Skeletal muscle satellite cell (primary cell): ENCODE measurements at regions not wholly inside any gene's neighbourhood (a gene's known extent, or its start where the extent isn't known, plus 50 kb on each side); places are given as distances from the start of the nearest gene placed in this dataset.
"Not testable (repeated sequence)": the region's sequence is repeated elsewhere in the genome, so short reads cannot be mapped to it uniquely, and the experiment has no call there.

Experiments used
- H3K27me3 ChIP-seq: 2 replicates; pipeline ENCODE4 v1.7.0; 2013; ENCODE audit warnings: low read length; ENCODE audit not compliant: control insufficient read depth, insufficient read depth
- H3K36me3 ChIP-seq: 2 replicates; pipeline ENCODE4 v1.7.0; 2013; ENCODE audit warnings: mild to moderate bottlenecking, control low read depth, low read length; ENCODE audit not compliant: insufficient read depth
- H3K4me1 ChIP-seq: 2 replicates; pipeline ENCODE4 v1.7.0; 2013; ENCODE audit warnings: low read length; ENCODE audit not compliant: control insufficient read depth, insufficient read depth
- H3K4me2 ChIP-seq: 2 replicates; pipeline ENCODE4 v1.7.0; 2013; ENCODE audit warnings: mild to moderate bottlenecking, low read length
- H3K4me3 ChIP-seq: 2 replicates; pipeline ENCODE4 v1.7.0; 2013; ENCODE audit warnings: low read length
- H3K9ac ChIP-seq: 2 replicates; pipeline ENCODE4 v1.7.0; 2013; ENCODE audit warnings: mild to moderate bottlenecking, low read depth, low read length, moderate library complexity
- H3K9me3 ChIP-seq: replicated peaks from 2 replicates; pipeline ENCODE4 v1.7.0; 2013; ENCODE audit warnings: mild to moderate bottlenecking, control low read depth, low read length

DNA sequence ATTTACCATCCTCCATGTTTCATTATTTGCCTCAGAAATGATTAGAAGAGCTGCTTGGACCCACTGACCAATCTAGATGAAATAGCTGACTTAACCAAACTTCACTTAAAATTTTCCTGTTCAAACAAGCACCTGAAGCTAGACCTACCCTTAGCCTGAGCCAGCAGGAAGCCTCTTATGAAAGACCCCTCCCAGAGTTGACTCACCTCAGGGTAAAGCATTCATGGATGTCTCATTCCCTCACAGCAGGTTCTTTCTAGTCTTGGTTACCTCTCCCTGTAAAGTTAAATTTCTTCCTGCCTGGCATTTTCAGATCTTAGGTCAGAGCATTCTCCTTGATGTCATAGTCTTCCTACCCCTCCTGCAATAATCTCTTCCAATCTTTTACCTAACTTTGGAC, 1209.8 kb downstream of the FLRT2 start:
- H3K36me3 ChIP-seq = no peaks in the 10 kb centered on the region
- no peak overlapping the region for H3K9ac ChIP-seq
- no peaks in the 10 kb centered on the region for H3K27me3 ChIP-seq
- H3K9me3 ChIP-seq = no peaks in the 10 kb centered on the region
- H3K4me1 ChIP-seq = no peaks in the 10 kb centered on the region
- no peak overlapping the region for H3K4me3 ChIP-seq
- H3K4me2 ChIP-seq = no peak overlapping the region

DNA sequence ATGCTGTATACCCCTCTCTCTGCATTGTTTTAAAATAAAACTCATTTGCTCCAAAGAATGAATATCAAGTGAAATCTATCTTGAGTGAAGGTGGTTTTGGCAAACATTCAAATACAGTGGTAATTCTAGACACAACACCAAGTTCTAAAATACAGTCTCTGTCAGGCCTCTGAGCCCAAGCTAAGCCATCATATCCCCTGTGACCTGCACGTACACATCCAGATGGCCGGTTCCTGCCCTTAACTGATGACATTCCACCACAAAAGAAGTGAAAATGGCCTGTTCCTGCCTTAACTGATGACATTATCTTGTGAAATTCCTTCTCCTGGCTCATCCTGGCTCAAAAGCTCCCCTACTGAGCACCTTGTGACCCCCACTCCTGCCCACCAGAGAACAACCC, 1201.5 kb downstream of the FLRT2 start:
- H3K27me3 ChIP-seq, H3K9me3 ChIP-seq, H3K4me2 ChIP-seq, H3K36me3 ChIP-seq, H3K9ac ChIP-seq, H3K4me3 ChIP-seq, H3K4me1 ChIP-seq: not testable (repeated sequence)

DNA sequence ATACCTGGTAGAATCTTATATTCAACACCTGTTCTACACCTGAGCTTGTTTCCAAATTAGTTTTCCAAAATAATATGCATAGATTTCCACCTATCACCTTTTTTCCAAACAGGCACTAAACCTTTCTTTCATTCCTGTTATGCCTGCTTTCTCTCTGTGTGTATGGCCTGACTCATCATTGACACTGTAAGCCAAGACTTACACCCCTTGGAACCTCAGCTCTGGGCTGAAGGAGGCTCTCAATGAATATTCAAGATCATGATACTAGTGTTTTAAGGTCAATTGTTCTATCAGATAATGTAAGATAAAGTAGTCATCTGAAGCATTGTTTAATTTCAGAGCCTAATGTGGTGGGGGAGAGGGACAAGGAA, 1193.3 kb downstream of the FLRT2 start:
- Histone ChIP-seq H3K9ac (no peak overlapping the region), H3K36me3 (no peaks in the 10 kb centered on the region), H3K4me2 (no peak overlapping the region), H3K27me3 (no peaks in the 10 kb centered on the region), H3K9me3 (peaks cover 3% of the 10 kb centered on the region), H3K4me1 (no peaks in the 10 kb centered on the region), H3K4me3 (no peak overlapping the region)

DNA sequence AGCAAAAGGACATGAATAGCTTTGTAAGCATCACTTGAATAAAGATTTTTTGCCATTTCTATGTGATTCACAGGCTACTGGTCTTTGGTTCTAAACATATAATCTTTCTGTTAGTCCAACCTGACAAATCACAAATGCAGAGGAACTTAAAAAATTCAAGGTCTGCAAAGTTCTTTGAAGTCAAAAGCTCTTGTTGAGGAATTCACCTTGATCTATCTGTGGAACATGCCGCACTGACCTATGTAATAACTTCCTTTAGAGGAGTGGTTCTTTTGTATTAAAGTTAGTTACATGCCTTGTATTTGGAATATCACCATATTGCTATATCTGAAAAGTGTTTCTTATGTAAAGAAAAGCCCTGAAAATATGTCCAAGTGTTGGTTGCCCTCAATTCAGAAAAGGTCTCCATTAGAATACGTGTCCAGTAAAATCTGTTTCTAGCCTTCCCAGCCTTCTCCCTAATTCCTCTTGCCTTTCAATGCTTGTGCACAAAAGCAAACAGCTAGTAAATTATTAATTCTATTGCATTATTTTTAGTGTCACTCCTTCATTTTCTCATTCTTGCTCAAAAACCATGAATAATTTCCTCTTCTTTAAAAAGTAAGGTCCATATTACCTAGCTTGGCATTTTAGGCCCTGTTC, 1192.8 kb downstream of the FLRT2 start:
- Histone ChIP-seq H3K4me2 (no peak overlapping the region), H3K9ac (no peak overlapping the region), H3K9me3 (peaks cover 3% of the 10 kb centered on the region), H3K4me3 (no peak overlapping the region), H3K36me3 (no peaks in the 10 kb centered on the region), H3K27me3 (no peaks in the 10 kb centered on the region), H3K4me1 (no peaks in the 10 kb centered on the region)

DNA sequence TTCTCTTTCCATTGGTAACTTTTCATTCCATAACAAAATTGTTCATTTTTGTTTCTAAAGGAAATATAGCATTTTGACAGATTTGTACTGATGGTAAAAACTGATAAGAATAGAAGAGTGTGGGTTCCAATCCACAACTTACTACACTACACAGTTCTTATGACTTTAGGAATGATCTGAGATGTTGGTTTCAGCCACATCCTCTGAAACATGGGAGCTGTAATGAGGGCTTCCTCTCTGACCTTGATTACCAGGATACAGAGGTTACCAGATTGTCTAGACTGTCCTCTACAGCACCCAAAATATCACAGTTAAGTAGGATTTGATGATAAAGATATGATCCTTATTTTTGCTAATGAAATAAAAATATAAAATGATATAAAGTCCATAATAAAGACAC, 1184.6 kb downstream of the FLRT2 start:
- Histone ChIP-seq H3K4me1 (no peaks in the 10 kb centered on the region), H3K9me3 (peaks cover 3% of the 10 kb centered on the region), H3K36me3 (no peaks in the 10 kb centered on the region), H3K27me3 (no peaks in the 10 kb centered on the region), H3K9ac (no peak overlapping the region), H3K4me3 (no peak overlapping the region), H3K4me2 (no peak overlapping the region)

DNA sequence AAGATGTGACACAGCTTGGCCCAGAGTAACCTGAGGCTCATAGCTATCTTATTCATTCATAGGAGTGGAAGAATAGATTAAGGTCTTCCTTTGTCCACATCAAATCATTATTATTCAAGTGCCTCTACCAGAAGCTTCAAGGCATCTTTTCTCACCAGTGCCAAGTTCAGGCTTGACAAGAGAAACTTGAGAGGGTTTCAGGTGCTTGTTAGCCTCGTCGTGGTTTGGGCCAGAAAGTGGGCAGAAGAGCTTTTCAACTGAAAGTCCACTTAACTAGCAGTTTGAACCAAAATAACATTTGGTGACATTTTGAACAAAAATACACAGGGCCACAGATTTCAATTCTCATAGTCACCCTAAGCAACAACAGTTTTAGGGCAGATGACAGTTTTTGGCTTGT, 1184.2 kb downstream of the FLRT2 start:
- H3K4me3 ChIP-seq = no peak overlapping the region
- no peak overlapping the region for H3K4me2 ChIP-seq
- no peaks in the 10 kb centered on the region for H3K36me3 ChIP-seq
- peaks cover 3% of the 10 kb centered on the region for H3K9me3 ChIP-seq
- H3K9ac ChIP-seq = no peak overlapping the region
- no peaks in the 10 kb centered on the region for H3K4me1 ChIP-seq
- no peaks in the 10 kb centered on the region for H3K27me3 ChIP-seq

DNA sequence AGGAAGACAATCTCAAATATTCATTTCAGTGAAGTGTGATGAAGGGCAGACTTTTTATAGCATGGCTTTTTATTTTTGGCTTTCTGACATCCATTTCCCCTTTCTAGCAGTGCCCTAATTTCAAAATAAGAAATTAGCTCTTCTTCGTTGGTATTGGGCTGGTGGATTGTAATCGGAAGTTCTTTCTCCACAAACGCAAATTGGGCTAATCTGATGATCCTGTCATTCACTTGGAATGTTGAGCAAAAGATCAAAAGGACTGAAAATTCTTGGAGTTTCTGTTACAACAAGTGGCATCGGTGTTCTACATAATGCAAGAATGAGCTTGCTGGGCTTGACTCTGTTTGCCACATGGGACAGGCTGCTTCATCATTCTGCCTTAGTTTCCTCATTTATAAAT, 1182.8 kb downstream of the FLRT2 start:
- no peaks in the 10 kb centered on the region for H3K4me1 ChIP-seq
- H3K9me3 ChIP-seq = peaks cover 3% of the 10 kb centered on the region
- H3K36me3 ChIP-seq = no peaks in the 10 kb centered on the region
- no peak overlapping the region for H3K4me3 ChIP-seq
- no peaks in the 10 kb centered on the region for H3K27me3 ChIP-seq
- H3K9ac ChIP-seq = no peak overlapping the region
- no peak overlapping the region for H3K4me2 ChIP-seq

DNA sequence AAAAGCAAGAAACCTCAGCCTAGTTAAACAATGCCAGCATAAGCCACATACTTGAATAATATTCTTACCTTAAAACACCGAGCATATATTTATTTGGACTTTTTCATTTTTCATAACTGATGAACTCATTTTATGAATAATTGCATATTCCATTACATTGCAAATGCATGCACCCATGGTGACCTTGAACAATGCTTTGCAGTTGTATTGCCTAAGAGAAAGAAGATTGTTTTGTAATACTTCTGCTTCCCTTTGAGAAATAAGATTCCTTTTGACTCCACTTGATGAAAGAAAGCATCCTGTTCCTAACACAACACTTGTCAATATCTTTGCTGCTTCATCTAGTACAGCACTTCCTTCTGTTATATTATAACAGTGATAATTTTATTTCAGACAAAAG, 1182.2 kb downstream of the FLRT2 start:
- Histone ChIP-seq H3K36me3 (no peaks in the 10 kb centered on the region), H3K9ac (no peak overlapping the region), H3K4me3 (no peak overlapping the region), H3K9me3 (peaks cover 3% of the 10 kb centered on the region), H3K4me1 (no peaks in the 10 kb centered on the region), H3K4me2 (no peak overlapping the region), H3K27me3 (no peaks in the 10 kb centered on the region)

DNA sequence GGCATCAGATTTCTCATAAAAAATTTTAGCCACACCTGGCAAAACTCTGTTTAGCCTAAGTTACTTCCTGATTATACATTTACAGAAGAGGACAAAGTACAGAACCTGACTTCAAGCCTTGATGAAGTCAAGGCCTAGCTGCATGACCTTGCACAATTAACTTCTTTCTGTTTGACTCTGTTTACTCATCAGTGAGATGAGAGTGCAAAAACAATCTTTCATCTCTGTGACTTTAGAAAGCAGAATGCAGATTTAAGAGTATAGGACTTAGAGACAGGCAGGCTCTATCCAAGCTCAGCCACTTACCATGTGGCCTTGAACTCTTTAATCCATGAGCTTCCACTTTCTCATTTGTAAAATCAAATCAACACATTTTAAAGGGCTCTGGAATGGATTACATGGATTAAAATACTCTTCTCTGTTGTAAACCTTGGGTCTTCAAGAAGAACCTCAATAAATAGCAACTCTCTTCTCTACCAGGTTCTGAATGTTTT, 1178.9 kb downstream of the FLRT2 start:
- Histone ChIP-seq H3K27me3 (no peaks in the 10 kb centered on the region), H3K9ac (no peak overlapping the region), H3K4me3 (no peak overlapping the region), H3K9me3 (no peaks in the 10 kb centered on the region), H3K4me2 (no peak overlapping the region), H3K4me1 (no peaks in the 10 kb centered on the region), H3K36me3 (no peaks in the 10 kb centered on the region)

DNA sequence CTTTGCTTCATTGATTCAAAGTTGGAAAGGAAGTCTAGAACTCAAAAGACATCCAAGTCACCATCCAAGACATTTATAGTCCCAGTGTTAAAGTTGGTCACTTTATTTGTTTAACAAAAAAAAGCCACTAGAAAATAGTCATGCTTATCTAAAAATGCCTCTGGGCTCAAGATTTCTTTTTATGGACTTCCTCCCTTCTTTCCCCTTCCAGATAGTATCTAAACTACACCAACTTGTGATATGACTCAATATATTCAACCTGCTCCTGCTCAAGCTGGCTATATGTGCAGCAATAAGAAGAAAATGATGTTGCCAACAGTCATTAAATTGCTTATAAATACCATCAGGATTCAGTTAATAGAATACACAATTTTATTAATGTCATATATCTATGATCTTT, 1177.1 kb downstream of the FLRT2 start:
- Histone ChIP-seq H3K4me1 (no peaks in the 10 kb centered on the region), H3K9me3 (no peaks in the 10 kb centered on the region), H3K9ac (no peak overlapping the region), H3K4me2 (no peak overlapping the region), H3K27me3 (no peaks in the 10 kb centered on the region), H3K36me3 (no peaks in the 10 kb centered on the region), H3K4me3 (no peak overlapping the region)

DNA sequence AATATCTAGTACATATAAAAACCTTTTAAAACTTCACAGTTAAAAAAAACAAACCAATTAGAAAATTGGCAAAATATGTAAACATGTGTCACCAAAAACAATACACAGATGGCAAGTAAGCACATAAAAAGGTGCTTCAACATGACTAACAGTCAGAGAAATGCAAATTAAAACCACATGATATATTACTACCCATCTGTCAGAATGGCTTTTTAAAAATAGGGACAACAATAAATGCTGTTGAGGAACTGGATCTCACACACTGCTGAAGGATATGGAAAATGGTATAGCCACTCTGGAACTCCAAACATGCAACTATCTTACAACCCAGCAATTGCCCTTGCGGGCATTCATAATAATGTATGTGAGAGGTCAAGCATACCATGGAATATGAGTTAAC, 1153.6 kb downstream of the FLRT2 start:
- Histone ChIP-seq H3K4me1 (no peaks in the 10 kb centered on the region), H3K36me3 (no peaks in the 10 kb centered on the region), H3K4me2 (no peak overlapping the region), H3K27me3 (no peaks in the 10 kb centered on the region), H3K9me3 (no peaks in the 10 kb centered on the region), H3K4me3 (no peak overlapping the region), H3K9ac (no peak overlapping the region)

DNA sequence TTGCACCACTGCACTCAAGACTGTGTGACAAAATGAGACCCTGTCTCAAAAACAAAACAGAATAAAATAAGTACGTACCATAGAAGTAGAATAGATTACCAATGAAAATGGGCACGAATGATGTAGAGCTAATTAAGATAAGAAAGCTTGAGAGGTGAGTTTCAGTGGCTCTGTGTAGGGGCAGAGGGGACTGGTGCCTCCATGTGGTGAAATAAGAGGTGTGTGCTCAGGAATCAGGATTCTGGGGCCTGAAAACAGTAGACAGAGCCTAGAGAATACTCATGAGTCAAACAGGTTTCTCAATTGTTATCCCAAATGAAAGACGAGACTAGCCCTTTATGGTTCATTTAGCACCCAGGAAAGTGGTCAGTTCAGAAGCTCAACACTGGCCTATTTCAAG, 1145.1 kb downstream of the FLRT2 start:
- no peak overlapping the region for H3K4me2 ChIP-seq
- no peaks in the 10 kb centered on the region for H3K36me3 ChIP-seq
- H3K27me3 ChIP-seq = no peaks in the 10 kb centered on the region
- H3K9me3 ChIP-seq = peaks cover 17% of the 10 kb centered on the region
- no peaks in the 10 kb centered on the region for H3K4me1 ChIP-seq
- H3K4me3 ChIP-seq = no peak overlapping the region
- no peak overlapping the region for H3K9ac ChIP-seq
